Fibroblast of villous mesenchyme (primary cell): ENCODE measurements at regions not wholly inside any gene's neighbourhood (a gene's known extent, or its start where the extent isn't known, plus 50 kb on each side); places are given as distances from the start of the nearest gene placed in this dataset.

ENCODE experiments used
- DNase-seq: peaks from one replicate; pipeline ENCODE4 v3.0.0-alpha.2; 2010; ENCODE audit warnings: low read depth
- H3K4me3 ChIP-seq: 2 replicates; pipeline ENCODE4 v1.5.1; 2011; ENCODE audit warnings: low read depth, mild to moderate bottlenecking, low read length
- CTCF ChIP-seq: IDR thresholded peaks from 2 replicates; pipeline ENCODE4 v1.5.1; 2012; ENCODE audit warnings: low read depth, mild to moderate bottlenecking, low read length; ENCODE audit not compliant: insufficient read depth

GRCh38 chr14:98262566-98262965 lies 1009.4 kb downstream of the BCL11B start:
- DNase-seq: no peak
- no peak overlapping the region for H3K4me3 ChIP-seq
- TF ChIP-seq CTCF: no peak

GRCh38 chr14:98269533-98269932 lies 1002.5 kb downstream of the BCL11B start:
- TF ChIP-seq CTCF: no peak
- H3K4me3 ChIP-seq: no peak overlapping the region
- no peak for DNase-seq

GRCh38 chr14:98270201-98270600 lies 1001.8 kb downstream of the BCL11B start:
- no peak for TF ChIP-seq CTCF
- no peak overlapping the region for H3K4me3 ChIP-seq
- no peak for DNase-seq

- no peak for TF ChIP-seq CTCF
- no peak overlapping the region for H3K4me3 ChIP-seq
- DNase-seq: no peak
Measured at GRCh38 chr14:98274596-98274995, 997.4 kb downstream of the BCL11B start.

- no peak for DNase-seq
- H3K4me3 ChIP-seq: no peak overlapping the region
- TF ChIP-seq CTCF: no peak
Measured at GRCh38 chr14:98278800-98279199, 993.2 kb downstream of the BCL11B start.

- no peak overlapping the region for H3K4me3 ChIP-seq
- no peak for TF ChIP-seq CTCF
- no peak for DNase-seq
Measured at GRCh38 chr14:98280436-98280835, 991.6 kb downstream of the BCL11B start.

- DNase-seq: no peak
- H3K4me3 ChIP-seq: no peak overlapping the region
- no peak for TF ChIP-seq CTCF
Measured at GRCh38 chr14:98288825-98289224, 983.2 kb downstream of the BCL11B start.
